GM23338 (cell line): ENCODE measurements at regions not wholly inside any gene's neighbourhood (a gene's known extent, or its start where the extent isn't known, plus 50 kb on each side); places are given as distances from the start of the nearest gene placed in this dataset.

Experiments
- ATAC-seq: fragments of 200-7000 bp; cut with Tn5 transposase; 3 replicates; pipeline ENCODE4 v1.9.1; 2020
- DNase-seq: peaks from one replicate; pipeline ENCODE4 v3.0.0-alpha.2; 2015; ENCODE audit warnings: low spot score
- H2AFZ ChIP-seq: fragments of 200-600 bp; sonication (generic); 2 replicates; pipeline ENCODE4 v1.8.0; 2016; ENCODE audit warnings: antibody characterized with exemption, mild to moderate bottlenecking, moderate library complexity
- H3F3A ChIP-seq: fragments of 200-600 bp; sonication (generic); replicated peaks from 2 replicates; pipeline ENCODE4 v1.8.0; 2017; ENCODE audit warnings: antibody characterized with exemption, mixed run types, low read depth
- H3K27ac ChIP-seq: fragments of 200-600 bp; sonication (generic); 2 replicates; pipeline ENCODE4 v1.6.1; 2016; ENCODE audit warnings: low read depth
- H3K27me3 ChIP-seq: fragments of 200-600 bp; sonication (generic); 2 replicates; pipeline ENCODE4 v1.8.0; 2016; ENCODE audit warnings: mild to moderate bottlenecking, mixed run types, moderate library complexity; ENCODE audit not compliant: insufficient read depth
- H3K36me3 ChIP-seq: fragments of 200-600 bp; sonication (generic); 2 replicates; pipeline ENCODE4 v1.8.0; 2016; ENCODE audit warnings: mild to moderate bottlenecking; ENCODE audit not compliant: insufficient read depth
- H3K4me1 ChIP-seq: fragments of 200-600 bp; sonication (generic); 2 replicates; pipeline ENCODE4 v1.8.0; 2016; ENCODE audit warnings: mild to moderate bottlenecking, moderate library complexity; ENCODE audit not compliant: insufficient read depth
- H3K4me2 ChIP-seq: fragments of 200-600 bp; sonication (generic); 2 replicates; pipeline ENCODE4 v1.7.1; 2017; ENCODE audit warnings: mixed run types
- H3K4me3 ChIP-seq: fragments of 200-600 bp; sonication (generic); 2 replicates; pipeline ENCODE4 v1.6.1; 2016; ENCODE audit warnings: mixed run types
- H3K79me2 ChIP-seq: fragments of 200-600 bp; sonication (generic); replicated peaks from 2 replicates; pipeline ENCODE4 v1.8.0; 2017; ENCODE audit warnings: mild to moderate bottlenecking; ENCODE audit not compliant: insufficient read depth
- H3K9me2 ChIP-seq: fragments of 200-600 bp; sonication (generic); 2 replicates; pipeline ENCODE4 v1.8.0; 2017; ENCODE audit not compliant: insufficient read depth
- H4K20me1 ChIP-seq: fragments of 200-600 bp; sonication (generic); replicated peaks from 2 replicates; pipeline ENCODE4 v1.8.0; 2017; ENCODE audit warnings: mild to moderate bottlenecking; ENCODE audit not compliant: insufficient read depth
- H3K27ac Mint-ChIP-seq: 2 replicates; pipeline ENCODE4 v1.8.0; 2020; ENCODE audit warnings: inconsistent platforms, mild to moderate bottlenecking, moderate library complexity, mixed read lengths
- H3K27me3 Mint-ChIP-seq: 3 replicates; pipeline ENCODE4 v1.8.0; 2022; ENCODE audit warnings: low read depth, mild to moderate bottlenecking, moderate library complexity, mixed read lengths, inconsistent platforms; ENCODE audit not compliant: insufficient read depth, poor library complexity
- H3K36me3 Mint-ChIP-seq: 3 replicates; pipeline ENCODE4 v1.8.0; 2021; ENCODE audit warnings: low read depth, mild to moderate bottlenecking, inconsistent platforms, moderate library complexity, mixed read lengths
- H3K4me1 Mint-ChIP-seq: 3 replicates; pipeline ENCODE4 v1.8.0; 2020; ENCODE audit warnings: mild to moderate bottlenecking, inconsistent platforms, mixed read lengths
- H3K4me3 Mint-ChIP-seq: 3 replicates; pipeline ENCODE4 v1.8.0; 2021; ENCODE audit warnings: moderate library complexity, mild to moderate bottlenecking, inconsistent platforms, mixed read lengths
- H3K9me3 Mint-ChIP-seq: 3 replicates; pipeline ENCODE4 v1.8.0; 2020; ENCODE audit warnings: moderate library complexity, mild to moderate bottlenecking, inconsistent platforms, mixed read lengths
- CREB1 ChIP-seq: fragments of 250-450 bp; sonication (Bioruptor Pico); IDR thresholded peaks from 2 replicates; pipeline ENCODE4 v1.5.0; 2020; ENCODE audit warnings: low read depth, mild to moderate bottlenecking, moderate library complexity
- ETS1 ChIP-seq: IDR thresholded peaks from 2 replicates; pipeline ENCODE4 v1.6.1; 2016; ENCODE audit warnings: antibody characterized with exemption
- EZH2 ChIP-seq: fragments of 200-600 bp; sonication (generic); IDR thresholded peaks from one replicate; pipeline ENCODE4 v1.8.0; 2017; ENCODE audit warnings: antibody characterized with exemption, mild to moderate bottlenecking, low read depth; ENCODE audit not compliant: unreplicated experiment
- EZH2phosphoT487 ChIP-seq: fragments of 200-600 bp; sonication (generic); IDR thresholded peaks from one replicate; pipeline ENCODE4 v1.8.1; 2018; ENCODE audit warnings: antibody characterized with exemption; ENCODE audit not compliant: unreplicated experiment
- JUNB ChIP-seq: IDR thresholded peaks from one replicate; pipeline ENCODE4 v1.6.1; 2016; ENCODE audit warnings: antibody characterized with exemption; ENCODE audit not compliant: unreplicated experiment
- NANOG ChIP-seq: IDR thresholded peaks from 2 replicates; pipeline ENCODE4 v1.6.1; 2016; ENCODE audit warnings: antibody characterized with exemption, borderline replicate concordance
- POLR2AphosphoS5 ChIP-seq: IDR thresholded peaks from 2 replicates; pipeline ENCODE4 v1.6.1; 2016; ENCODE audit warnings: antibody characterized with exemption, low read depth
- STAT1 ChIP-seq: IDR thresholded peaks from one replicate; pipeline ENCODE4 v1.6.1; 2016; ENCODE audit warnings: antibody characterized with exemption; ENCODE audit not compliant: unreplicated experiment
- ZNF114 ChIP-seq: fragments of 250-450 bp; sonication (Bioruptor Pico); IDR thresholded peaks from 2 replicates; pipeline ENCODE4 v1.5.0; 2020; ENCODE audit warnings: mild to moderate bottlenecking, moderate library complexity
- ZNF331 ChIP-seq: fragments of 250-450 bp; sonication (Bioruptor Pico); IDR thresholded peaks from 2 replicates; pipeline ENCODE4 v1.5.0; 2020; ENCODE audit warnings: low read depth, mild to moderate bottlenecking, moderate library complexity
- TF ChIP-seq, protein P1 (sequence below), 2 experiments: fragments of 200-600 bp in 1 of 2; sonication (generic) in 1 of 2; conservative IDR thresholded peaks; 2 replicates each; pipeline versions ENCODE4 v1.5.1 to v1.6.1; 2016 to 2017; ENCODE audit warnings: antibody characterized with exemption in 2 of 2, low read depth in 2 of 2, mild to moderate bottlenecking in 2 of 2, moderate library complexity in 1 of 2
- TF ChIP-seq, protein P2 (sequence below): IDR thresholded peaks from one replicate; pipeline ENCODE4 v1.6.1; 2018; ENCODE audit warnings: antibody characterized with exemption; ENCODE audit not compliant: unreplicated experiment

GRCh38 chr3:188082031-188082430 is 71.9 kb upstream of the LPP start (continued):
- TF ChIP-seq, protein P1, sequence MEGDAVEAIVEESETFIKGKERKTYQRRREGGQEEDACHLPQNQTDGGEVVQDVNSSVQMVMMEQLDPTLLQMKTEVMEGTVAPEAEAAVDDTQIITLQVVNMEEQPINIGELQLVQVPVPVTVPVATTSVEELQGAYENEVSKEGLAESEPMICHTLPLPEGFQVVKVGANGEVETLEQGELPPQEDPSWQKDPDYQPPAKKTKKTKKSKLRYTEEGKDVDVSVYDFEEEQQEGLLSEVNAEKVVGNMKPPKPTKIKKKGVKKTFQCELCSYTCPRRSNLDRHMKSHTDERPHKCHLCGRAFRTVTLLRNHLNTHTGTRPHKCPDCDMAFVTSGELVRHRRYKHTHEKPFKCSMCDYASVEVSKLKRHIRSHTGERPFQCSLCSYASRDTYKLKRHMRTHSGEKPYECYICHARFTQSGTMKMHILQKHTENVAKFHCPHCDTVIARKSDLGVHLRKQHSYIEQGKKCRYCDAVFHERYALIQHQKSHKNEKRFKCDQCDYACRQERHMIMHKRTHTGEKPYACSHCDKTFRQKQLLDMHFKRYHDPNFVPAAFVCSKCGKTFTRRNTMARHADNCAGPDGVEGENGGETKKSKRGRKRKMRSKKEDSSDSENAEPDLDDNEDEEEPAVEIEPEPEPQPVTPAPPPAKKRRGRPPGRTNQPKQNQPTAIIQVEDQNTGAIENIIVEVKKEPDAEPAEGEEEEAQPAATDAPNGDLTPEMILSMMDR (conservative IDR thresholded peaks at IDR 0.05; ENCODE audit: low read depth in 2 of 2): no peak
- TF ChIP-seq ZNF331 (CRISPR knock-in tag): no peak

GRCh38 chr3:188082450-188082849 is 71.5 kb upstream of the LPP start:
- no peaks in the 10 kb centered on the region for H3K27me3 Mint-ChIP-seq
- no peak overlapping the region for H3K27ac Mint-ChIP-seq
- Histone ChIP-seq H3K79me2 (no peaks in the 10 kb centered on the region), H3K9me2 (peaks cover 10% of the 10 kb centered on the region; the same call in 1 of the 2 replicates), H2AFZ (no peak overlapping the region), H3K27me3 (no peaks in the 10 kb centered on the region), H3F3A (no peaks in the 10 kb centered on the region), H3K4me1 (no peaks in the 10 kb centered on the region), H3K4me2 (no peak overlapping the region), H3K36me3 (no peaks in the 10 kb centered on the region), H4K20me1 (no peaks in the 10 kb centered on the region), H3K4me3 (no peak overlapping the region), H3K27ac (no peak overlapping the region)
- peaks cover 15% of the 10 kb centered on the region; the same call in 2 of the 3 replicates for H3K4me1 Mint-ChIP-seq
- H3K9me3 Mint-ChIP-seq: peaks cover 9% of the 10 kb centered on the region; the same call in 2 of the 3 replicates
- H3K4me3 Mint-ChIP-seq: no peak overlapping the region
- ATAC-seq: no peak
- DNase-seq: no peak
- no peaks in the 10 kb centered on the region for H3K36me3 Mint-ChIP-seq
- TF ChIP-seq NANOG: no peak
- no peak for TF ChIP-seq JUNB
- TF ChIP-seq, protein P1 (conservative IDR thresholded peaks at IDR 0.05; ENCODE audit: low read depth in 2 of 2): no peak
- TF ChIP-seq ZNF331 (CRISPR knock-in tag): no peak
- TF ChIP-seq STAT1: no peak
- no peak for TF ChIP-seq ZNF114 (CRISPR knock-in tag)
- TF ChIP-seq, protein P2, sequence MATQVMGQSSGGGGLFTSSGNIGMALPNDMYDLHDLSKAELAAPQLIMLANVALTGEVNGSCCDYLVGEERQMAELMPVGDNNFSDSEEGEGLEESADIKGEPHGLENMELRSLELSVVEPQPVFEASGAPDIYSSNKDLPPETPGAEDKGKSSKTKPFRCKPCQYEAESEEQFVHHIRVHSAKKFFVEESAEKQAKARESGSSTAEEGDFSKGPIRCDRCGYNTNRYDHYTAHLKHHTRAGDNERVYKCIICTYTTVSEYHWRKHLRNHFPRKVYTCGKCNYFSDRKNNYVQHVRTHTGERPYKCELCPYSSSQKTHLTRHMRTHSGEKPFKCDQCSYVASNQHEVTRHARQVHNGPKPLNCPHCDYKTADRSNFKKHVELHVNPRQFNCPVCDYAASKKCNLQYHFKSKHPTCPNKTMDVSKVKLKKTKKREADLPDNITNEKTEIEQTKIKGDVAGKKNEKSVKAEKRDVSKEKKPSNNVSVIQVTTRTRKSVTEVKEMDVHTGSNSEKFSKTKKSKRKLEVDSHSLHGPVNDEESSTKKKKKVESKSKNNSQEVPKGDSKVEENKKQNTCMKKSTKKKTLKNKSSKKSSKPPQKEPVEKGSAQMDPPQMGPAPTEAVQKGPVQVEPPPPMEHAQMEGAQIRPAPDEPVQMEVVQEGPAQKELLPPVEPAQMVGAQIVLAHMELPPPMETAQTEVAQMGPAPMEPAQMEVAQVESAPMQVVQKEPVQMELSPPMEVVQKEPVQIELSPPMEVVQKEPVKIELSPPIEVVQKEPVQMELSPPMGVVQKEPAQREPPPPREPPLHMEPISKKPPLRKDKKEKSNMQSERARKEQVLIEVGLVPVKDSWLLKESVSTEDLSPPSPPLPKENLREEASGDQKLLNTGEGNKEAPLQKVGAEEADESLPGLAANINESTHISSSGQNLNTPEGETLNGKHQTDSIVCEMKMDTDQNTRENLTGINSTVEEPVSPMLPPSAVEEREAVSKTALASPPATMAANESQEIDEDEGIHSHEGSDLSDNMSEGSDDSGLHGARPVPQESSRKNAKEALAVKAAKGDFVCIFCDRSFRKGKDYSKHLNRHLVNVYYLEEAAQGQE: no peak
- TF ChIP-seq POLR2AphosphoS5: no peak
- no peak for TF ChIP-seq CREB1 (CRISPR knock-in tag)
- TF ChIP-seq ETS1: no peak
- no peak for TF ChIP-seq EZH2
- TF ChIP-seq EZH2phosphoT487: no peak
